ENCODE measurements at regions not wholly inside any gene's neighbourhood (a gene's known extent, or its start where the extent isn't known, plus 50 kb on each side); places are given as distances from the start of the nearest gene placed in this dataset.

DNA sequence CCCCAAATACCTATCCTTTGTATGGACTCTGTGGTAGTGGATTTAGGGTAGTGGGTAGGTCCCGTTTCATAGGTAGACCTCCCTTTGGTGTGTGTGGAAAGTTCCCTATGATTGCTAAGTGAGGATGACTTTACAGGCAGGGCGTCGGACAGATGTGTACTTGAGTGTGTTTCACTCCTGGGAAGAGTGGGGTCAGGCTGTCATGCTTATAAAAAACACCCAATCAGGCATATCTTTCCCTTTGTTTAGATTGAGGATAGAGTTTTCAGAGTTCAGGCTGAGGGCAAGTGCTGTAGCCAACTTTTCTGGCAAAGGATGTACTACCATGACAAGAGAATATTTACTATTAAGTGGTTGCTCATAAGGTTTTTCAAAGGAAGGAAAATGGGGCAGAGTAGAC is 242.0 kb downstream of the YTHDC2 start:
- TF ChIP-seq, protein P1, sequence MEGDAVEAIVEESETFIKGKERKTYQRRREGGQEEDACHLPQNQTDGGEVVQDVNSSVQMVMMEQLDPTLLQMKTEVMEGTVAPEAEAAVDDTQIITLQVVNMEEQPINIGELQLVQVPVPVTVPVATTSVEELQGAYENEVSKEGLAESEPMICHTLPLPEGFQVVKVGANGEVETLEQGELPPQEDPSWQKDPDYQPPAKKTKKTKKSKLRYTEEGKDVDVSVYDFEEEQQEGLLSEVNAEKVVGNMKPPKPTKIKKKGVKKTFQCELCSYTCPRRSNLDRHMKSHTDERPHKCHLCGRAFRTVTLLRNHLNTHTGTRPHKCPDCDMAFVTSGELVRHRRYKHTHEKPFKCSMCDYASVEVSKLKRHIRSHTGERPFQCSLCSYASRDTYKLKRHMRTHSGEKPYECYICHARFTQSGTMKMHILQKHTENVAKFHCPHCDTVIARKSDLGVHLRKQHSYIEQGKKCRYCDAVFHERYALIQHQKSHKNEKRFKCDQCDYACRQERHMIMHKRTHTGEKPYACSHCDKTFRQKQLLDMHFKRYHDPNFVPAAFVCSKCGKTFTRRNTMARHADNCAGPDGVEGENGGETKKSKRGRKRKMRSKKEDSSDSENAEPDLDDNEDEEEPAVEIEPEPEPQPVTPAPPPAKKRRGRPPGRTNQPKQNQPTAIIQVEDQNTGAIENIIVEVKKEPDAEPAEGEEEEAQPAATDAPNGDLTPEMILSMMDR (IDR thresholded peaks at IDR 0.05; ENCODE audit: insufficient read depth, low read length), result no peak
- TF ChIP-seq SPI1 (IDR thresholded peaks at IDR 0.05; ENCODE audit: borderline replicate concordance, low read depth) (no peak), GABPA (IDR thresholded peaks at IDR 0.05; ENCODE audit: low read depth) (no peak), POLR2AphosphoS5 (IDR thresholded peaks at IDR 0.05; ENCODE audit: low read depth) (no peak)

Data from HL-60 (cell line).